ENCODE measurements at regions not wholly inside any gene's neighbourhood (a gene's known extent, or its start where the extent isn't known, plus 50 kb on each side); places are given as distances from the start of the nearest gene placed in this dataset.

DNA sequence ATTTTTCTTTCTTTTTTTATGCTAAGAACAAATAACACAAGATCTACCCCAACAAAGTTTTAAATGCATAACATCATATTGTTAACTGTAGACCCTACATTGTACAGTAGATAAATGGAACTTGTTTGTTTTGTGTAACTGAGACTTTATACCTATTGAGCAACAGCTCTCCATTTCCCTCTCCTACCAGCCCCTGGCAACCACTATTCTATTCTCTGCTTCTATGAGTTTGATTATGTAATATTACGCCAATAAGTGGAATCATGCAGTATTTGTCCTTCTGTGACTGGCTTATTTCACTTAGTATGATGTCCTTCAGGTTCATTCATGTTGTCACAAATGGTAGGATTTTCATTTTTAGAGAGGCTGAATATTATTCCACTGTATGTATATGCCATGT, 308.2 kb upstream of the PRR16 start:
- no peak overlapping the region for H3K27ac ChIP-seq
- no peak for TF ChIP-seq POLR2A (IDR thresholded peaks at IDR 0.05)
- TF ChIP-seq, protein P1, sequence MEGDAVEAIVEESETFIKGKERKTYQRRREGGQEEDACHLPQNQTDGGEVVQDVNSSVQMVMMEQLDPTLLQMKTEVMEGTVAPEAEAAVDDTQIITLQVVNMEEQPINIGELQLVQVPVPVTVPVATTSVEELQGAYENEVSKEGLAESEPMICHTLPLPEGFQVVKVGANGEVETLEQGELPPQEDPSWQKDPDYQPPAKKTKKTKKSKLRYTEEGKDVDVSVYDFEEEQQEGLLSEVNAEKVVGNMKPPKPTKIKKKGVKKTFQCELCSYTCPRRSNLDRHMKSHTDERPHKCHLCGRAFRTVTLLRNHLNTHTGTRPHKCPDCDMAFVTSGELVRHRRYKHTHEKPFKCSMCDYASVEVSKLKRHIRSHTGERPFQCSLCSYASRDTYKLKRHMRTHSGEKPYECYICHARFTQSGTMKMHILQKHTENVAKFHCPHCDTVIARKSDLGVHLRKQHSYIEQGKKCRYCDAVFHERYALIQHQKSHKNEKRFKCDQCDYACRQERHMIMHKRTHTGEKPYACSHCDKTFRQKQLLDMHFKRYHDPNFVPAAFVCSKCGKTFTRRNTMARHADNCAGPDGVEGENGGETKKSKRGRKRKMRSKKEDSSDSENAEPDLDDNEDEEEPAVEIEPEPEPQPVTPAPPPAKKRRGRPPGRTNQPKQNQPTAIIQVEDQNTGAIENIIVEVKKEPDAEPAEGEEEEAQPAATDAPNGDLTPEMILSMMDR (IDR thresholded peaks at IDR 0.05): no peak
- no peaks in the 10 kb centered on the region for H3K27me3 ChIP-seq
- H3K9me3 ChIP-seq: no peaks in the 10 kb centered on the region
- no peak overlapping the region for H3K4me3 ChIP-seq
- H3K4me1 ChIP-seq: no peaks in the 10 kb centered on the region
- no peaks in the 10 kb centered on the region for H3K36me3 ChIP-seq
- no peak for DNase-seq

GRCh38 chr5:120158211-120158610, 305.9 kb upstream of the PRR16 start:
- Histone ChIP-seq H3K9me3 (no peaks in the 10 kb centered on the region), H3K36me3 (no peaks in the 10 kb centered on the region), H3K27me3 (no peaks in the 10 kb centered on the region), H3K4me3 (no peak overlapping the region), H3K4me1 (no peaks in the 10 kb centered on the region), H3K27ac (no peak overlapping the region)
- DNase-seq: no peak
- no peak for TF ChIP-seq POLR2A (IDR thresholded peaks at IDR 0.05)
- TF ChIP-seq, protein P1 (IDR thresholded peaks at IDR 0.05): no peak

- no peak for TF ChIP-seq POLR2A (IDR thresholded peaks at IDR 0.05)
- TF ChIP-seq, protein P1 (IDR thresholded peaks at IDR 0.05): no peak
- no peaks in the 10 kb centered on the region for H3K4me1 ChIP-seq
- DNase-seq: no peak
- H3K27me3 ChIP-seq: no peaks in the 10 kb centered on the region
- no peak overlapping the region for H3K4me3 ChIP-seq
- no peaks in the 10 kb centered on the region for H3K9me3 ChIP-seq
- no peaks in the 10 kb centered on the region for H3K36me3 ChIP-seq
- no peak overlapping the region for H3K27ac ChIP-seq
Measured at GRCh38 chr5:120159155-120159554, 304.9 kb upstream of the PRR16 start.

- Histone ChIP-seq H3K4me1 (no peaks in the 10 kb centered on the region), H3K36me3 (no peaks in the 10 kb centered on the region), H3K27me3 (no peaks in the 10 kb centered on the region), H3K9me3 (no peaks in the 10 kb centered on the region), H3K27ac (no peak overlapping the region), H3K4me3 (no peak overlapping the region)
- TF ChIP-seq, protein P1 (IDR thresholded peaks at IDR 0.05): no peak
- no peak for TF ChIP-seq POLR2A (IDR thresholded peaks at IDR 0.05)
- DNase-seq: no peak
Measured at GRCh38 chr5:120160124-120160895, 303.8 kb upstream of the PRR16 start.

- H3K27me3 ChIP-seq: no peaks in the 10 kb centered on the region
- TF ChIP-seq, protein P1 (IDR thresholded peaks at IDR 0.05): no peak
- TF ChIP-seq POLR2A (IDR thresholded peaks at IDR 0.05): no peak
- H3K27ac ChIP-seq: no peak overlapping the region
- no peaks in the 10 kb centered on the region for H3K36me3 ChIP-seq
- H3K9me3 ChIP-seq: no peaks in the 10 kb centered on the region
- no peaks in the 10 kb centered on the region for H3K4me1 ChIP-seq
- no peak for DNase-seq
- no peak overlapping the region for H3K4me3 ChIP-seq
Measured at GRCh38 chr5:120162321-120162720, 301.8 kb upstream of the PRR16 start.
